Stimulated activated CD8-positive, alpha-beta memory T cell treated with anti-CD3 and anti-CD28 coated beads, Interleukin-7, amount 100 ng/mL, for 4 hours (primary cell): ENCODE measurements at regions not wholly inside any gene's neighbourhood (a gene's known extent, or its start where the extent isn't known, plus 50 kb on each side); places are given as distances from the start of the nearest gene placed in this dataset.
"Not testable (repeated sequence)": the region's sequence is repeated elsewhere in the genome, so short reads cannot be mapped to it uniquely, and the experiment has no call there.

Experiments
- DNase-seq, 2 donors: peaks; one replicate each; pipeline ENCODE4 v3.0.0-alpha.2; 2020; ENCODE audit warnings: low read depth in 2 of 2

- DNase-seq, result no peak
Observed at GRCh38 chr6:145155411-145155810, 579.9 kb downstream of the EPM2A start.

GRCh38 chr6:145155873-145156782 lies 579.2 kb downstream of the EPM2A start:
- DNase-seq, result no peak

- not testable (repeated sequence) for DNase-seq
Observed at GRCh38 chr6:145158636-145159035, 576.7 kb downstream of the EPM2A start.

- no peak for DNase-seq
Observed at GRCh38 chr6:145159921-145160320, 575.4 kb downstream of the EPM2A start.

GRCh38 chr6:145161501-145161900 lies 573.8 kb downstream of the EPM2A start:
- DNase-seq, result no peak

GRCh38 chr6:145169726-145170224 lies 565.5 kb downstream of the EPM2A start:
- DNase-seq, result no peak

- DNase-seq, result no peak
Observed at GRCh38 chr6:145175470-145175869, 559.9 kb downstream of the EPM2A start.

GRCh38 chr6:145178391-145178790 lies 556.9 kb downstream of the EPM2A start:
- no peak for DNase-seq

- DNase-seq, result no peak
Observed at GRCh38 chr6:145187491-145188206, 547.7 kb downstream of the EPM2A start.

GRCh38 chr6:145189836-145190235 lies 545.5 kb downstream of the EPM2A start:
- DNase-seq, result no peak

- no peak for DNase-seq
Observed at GRCh38 chr6:145194389-145194788, 540.9 kb downstream of the EPM2A start.

- DNase-seq, result no peak
Observed at GRCh38 chr6:145199961-145200360, 535.4 kb downstream of the EPM2A start.

GRCh38 chr6:145204301-145204700 lies 531.0 kb downstream of the EPM2A start:
- no peak for DNase-seq

- DNase-seq, result no peak
Observed at GRCh38 chr6:145206247-145206907, 528.9 kb downstream of the EPM2A start.

- DNase-seq, result no peak
Observed at GRCh38 chr6:145208474-145208873, 526.8 kb downstream of the EPM2A start.

GRCh38 chr6:145209272-145209671 lies 526.0 kb downstream of the EPM2A start:
- no peak for DNase-seq

GRCh38 chr6:145212813-145213212 lies 522.5 kb downstream of the EPM2A start:
- DNase-seq, result no peak

- no peak for DNase-seq
Observed at GRCh38 chr6:145213614-145214013, 521.7 kb downstream of the EPM2A start.

- no peak for DNase-seq
Observed at GRCh38 chr6:145214570-145214969, 520.8 kb downstream of the EPM2A start.

- no peak for DNase-seq
Observed at GRCh38 chr6:145224450-145224849, 510.9 kb downstream of the EPM2A start.

- no peak for DNase-seq
Observed at GRCh38 chr6:145225500-145225899, 509.8 kb downstream of the EPM2A start.

- no peak for DNase-seq
Observed at GRCh38 chr6:145227593-145227992, 507.7 kb downstream of the EPM2A start.
